HG02763 (cell line): ENCODE measurements at regions not wholly inside any gene's neighbourhood (a gene's known extent, or its start where the extent isn't known, plus 50 kb on each side); places are given as distances from the start of the nearest gene placed in this dataset.

Experiments used
- ATAC-seq: cut with Tn5 transposase; IDR thresholded peaks from one replicate; pipeline ENCODE4 v1.9.1; 2021; ENCODE audit warnings: mild to moderate bottlenecking, moderate library complexity; ENCODE audit not compliant: unreplicated experiment

DNA sequence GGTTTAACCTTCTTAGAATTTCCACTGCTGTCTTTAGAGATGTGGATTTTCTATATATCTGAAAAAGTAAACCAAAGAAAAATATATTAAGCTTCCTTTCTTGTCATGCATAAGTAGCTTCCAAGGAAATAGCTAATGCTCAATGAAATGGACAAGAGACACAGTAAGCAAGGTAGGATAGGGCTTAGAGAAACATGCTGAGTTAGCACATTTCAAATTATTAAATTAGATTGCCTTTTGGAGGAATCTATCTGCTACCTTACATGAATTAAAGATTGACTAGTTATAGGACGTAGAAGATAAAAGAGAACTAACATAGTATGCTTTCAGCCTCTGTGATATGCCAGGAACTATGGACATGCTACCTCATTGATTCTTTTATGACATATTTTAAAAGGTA is 824.6 kb downstream of the TUSC7 start:
- ATAC-seq, result no peak

GRCh38 chr3:117536006-117536405 is 826.4 kb downstream of the TUSC7 start:
- ATAC-seq, result no peak

DNA sequence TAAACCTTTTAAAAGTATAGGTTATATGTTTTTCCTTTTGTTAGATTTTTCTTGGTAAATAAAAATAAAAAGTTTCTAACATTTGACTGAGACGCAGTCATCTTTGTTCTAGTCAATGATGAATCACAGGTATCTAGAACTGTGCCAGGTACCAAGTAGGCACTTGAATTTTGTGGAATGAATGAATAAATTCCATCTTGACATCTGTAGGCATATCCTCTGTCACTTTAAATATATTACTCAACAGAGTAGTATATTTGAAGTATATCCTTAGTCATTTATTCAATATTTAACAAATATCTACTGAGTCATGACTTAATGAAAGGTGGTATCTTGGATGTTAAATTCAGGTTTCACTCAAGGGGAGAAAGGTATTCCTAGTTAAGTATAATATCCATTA is 828.4 kb downstream of the TUSC7 start:
- no peak for ATAC-seq

GRCh38 chr3:117539729-117540128 is 830.1 kb downstream of the TUSC7 start:
- no peak for ATAC-seq

DNA sequence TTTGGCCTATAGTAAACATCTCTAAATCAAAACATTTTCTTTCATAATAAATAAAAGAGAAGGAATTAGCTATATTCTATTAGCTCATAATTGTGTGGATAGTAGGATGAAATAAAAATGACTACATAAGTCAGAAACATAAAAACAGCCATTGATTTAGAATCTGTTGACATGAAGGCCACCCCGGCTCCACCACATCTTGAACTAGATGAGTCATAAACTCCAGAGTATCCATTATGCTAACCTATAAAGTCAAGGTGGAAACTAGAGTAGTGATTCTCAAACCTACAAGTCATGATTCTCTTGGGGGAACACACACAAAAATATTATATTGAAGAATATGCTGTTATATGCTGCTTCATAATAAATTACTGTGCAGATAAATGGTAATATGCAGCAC is 831.0 kb downstream of the TUSC7 start:
- ATAC-seq, result no peak

DNA sequence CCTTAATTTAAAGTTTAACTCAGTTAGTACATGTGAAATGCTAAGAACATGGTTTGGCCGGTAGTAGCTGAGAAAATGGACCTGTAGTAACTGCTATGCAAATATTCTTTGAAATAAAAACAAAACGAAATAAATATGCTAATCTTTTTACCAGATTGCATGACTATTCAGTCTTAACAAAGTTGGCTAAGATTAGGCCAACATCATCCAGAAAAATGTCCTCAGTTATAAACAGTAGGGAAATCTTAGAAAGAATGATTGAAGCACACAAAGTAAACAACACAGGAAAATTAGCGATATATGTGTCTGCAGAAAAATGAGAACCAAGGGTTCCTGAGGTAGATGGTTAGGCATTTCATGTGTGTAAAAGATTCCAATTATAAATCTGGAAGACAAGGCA is 832.1 kb downstream of the TUSC7 start:
- no peak for ATAC-seq

- ATAC-seq, result no peak
Observed at GRCh38 chr3:117543521-117543920, 833.9 kb downstream of the TUSC7 start.

DNA sequence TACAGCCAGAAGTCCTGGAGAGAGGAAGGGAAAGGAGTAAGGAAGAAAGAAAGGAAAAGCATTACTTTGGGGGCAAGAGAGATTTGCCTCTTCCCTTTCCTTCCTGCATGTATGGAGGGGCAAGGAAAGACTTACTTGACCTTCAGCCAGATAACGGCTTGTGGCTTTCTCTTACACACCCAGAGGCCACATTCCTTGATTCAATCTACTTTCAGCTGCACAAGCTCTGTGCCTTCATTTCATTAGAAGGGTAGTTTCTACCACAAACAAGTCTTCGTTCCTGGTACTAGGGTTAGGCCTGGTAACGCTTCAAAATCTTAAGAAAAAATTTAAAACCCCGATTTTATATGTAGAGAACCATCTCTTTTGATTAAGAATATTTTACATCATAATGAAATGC is 835.9 kb downstream of the TUSC7 start:
- ATAC-seq, result no peak

GRCh38 chr3:117547956-117548550 is 838.5 kb downstream of the TUSC7 start:
- no peak for ATAC-seq

- no peak for ATAC-seq
Observed at GRCh38 chr3:117548600-117548999, 839.0 kb downstream of the TUSC7 start.

GRCh38 chr3:117549716-117550115 is 840.1 kb downstream of the TUSC7 start:
- no peak for ATAC-seq

DNA sequence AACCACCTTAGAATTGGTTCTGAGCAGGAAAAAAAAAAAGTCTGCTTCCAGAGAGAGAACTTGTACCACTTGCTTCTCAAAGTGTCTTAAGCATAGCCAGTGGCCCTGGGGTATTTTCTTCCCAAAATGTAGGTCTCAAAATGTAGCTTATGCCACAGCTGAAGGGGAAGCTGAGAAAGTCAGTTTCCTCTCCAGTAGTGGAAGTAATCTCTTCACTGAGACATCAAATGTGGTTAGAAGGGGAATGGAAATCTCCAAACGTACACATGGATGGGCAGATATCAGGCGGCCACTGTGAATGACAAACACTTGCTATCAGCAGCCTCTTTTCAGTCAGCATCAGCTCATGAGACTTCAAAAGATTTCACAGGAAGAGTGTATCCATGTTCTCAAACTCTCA is 841.2 kb downstream of the TUSC7 start:
- no peak for ATAC-seq

DNA sequence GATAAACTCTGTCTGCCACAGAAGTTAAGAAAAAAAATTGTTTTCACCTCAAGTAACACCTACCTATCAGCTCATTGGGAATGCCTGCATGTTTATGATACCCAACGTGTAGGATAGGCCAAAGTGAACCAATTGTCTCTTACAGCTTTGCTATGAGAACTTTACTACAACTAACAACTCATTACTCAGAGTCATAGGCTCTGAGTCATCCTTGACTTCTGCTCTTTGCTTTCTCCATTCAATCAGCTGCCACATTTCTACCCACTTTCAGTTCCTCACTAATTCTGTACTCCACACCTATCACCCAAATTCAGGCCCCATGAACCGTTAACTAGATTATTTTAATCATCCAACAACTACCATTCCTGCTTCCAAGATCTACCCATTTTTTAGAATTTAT is 843.9 kb downstream of the TUSC7 start:
- ATAC-seq, result peak; percentile 93

DNA sequence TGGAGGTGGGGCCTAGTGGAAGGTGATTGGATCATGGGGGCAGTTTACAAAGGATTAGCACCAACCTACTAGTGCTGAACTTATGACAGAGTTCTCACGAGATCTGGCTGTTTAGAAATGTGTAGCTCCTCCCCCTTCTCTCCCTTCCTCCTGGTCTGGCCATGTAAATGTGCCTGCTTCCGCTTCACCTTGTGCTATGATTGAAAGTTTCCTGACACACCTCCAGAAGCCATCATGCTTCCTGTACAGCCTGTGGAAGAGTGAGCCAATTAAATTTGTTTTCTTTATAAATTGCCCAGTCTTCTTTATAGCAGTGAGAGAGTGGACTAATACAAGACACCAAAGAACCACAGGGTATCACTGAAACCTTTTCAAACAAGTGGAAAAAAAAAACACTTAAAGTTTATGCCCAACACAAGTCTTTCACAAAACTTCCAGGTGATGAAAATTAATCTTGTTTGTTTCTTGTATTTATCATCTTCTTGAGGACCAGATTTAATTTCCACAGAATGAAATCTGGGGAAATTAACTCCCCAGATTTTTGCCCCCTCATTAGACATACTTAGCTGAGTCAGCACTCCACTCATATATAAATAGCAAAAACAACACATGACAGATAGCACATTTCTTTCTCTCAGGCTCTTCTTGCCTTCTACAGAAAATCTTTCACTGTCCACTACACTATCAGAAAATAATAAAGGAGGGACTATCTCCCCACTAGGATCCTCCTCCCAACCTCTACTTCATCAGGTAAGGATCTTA is 847.2 kb downstream of the TUSC7 start:
- ATAC-seq, result no peak

- ATAC-seq, result no peak
Observed at GRCh38 chr3:117557464-117558090, 848.0 kb downstream of the TUSC7 start.

DNA sequence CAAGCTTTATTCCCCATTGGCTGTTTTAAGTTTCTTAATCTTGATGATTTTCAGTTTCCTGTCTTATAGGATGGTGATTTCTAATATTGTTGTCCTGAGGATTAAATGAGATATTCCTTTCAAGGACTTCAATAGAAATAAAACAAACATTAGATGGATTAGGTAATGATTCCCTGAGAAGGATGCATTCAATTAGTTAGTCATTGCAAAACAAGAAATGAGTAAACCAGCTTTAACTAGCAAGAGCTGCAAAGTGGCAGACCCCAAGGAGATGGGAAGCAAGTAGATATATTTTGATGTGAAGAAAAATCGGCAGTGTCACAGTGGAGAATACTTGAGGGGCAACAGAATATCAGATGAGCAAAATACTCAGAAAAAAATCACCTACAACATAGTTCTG is 849.1 kb downstream of the TUSC7 start:
- ATAC-seq, result no peak

DNA sequence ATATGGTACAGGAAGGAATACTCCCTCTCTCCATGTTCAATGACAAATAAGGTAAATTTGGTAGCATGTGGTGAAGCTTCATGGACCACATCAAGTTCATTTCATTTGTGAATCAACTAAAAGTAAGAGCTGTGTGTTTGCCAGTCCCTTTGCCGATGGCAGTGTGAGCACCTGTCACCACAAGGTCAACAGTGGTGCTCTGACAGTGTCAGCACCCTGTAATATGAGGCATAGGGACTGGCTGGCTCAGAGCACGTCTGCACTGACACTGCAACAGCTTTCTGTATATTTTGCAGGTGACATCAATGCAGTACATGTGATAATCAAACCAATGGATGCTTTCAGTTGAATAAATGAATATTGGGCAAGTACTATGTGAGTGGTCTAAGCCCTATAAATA is 852.4 kb downstream of the TUSC7 start:
- no peak for ATAC-seq

GRCh38 chr3:117563063-117563462 is 853.5 kb downstream of the TUSC7 start:
- no peak for ATAC-seq

- no peak for ATAC-seq
Observed at GRCh38 chr3:117565777-117566176, 856.2 kb downstream of the TUSC7 start.

DNA sequence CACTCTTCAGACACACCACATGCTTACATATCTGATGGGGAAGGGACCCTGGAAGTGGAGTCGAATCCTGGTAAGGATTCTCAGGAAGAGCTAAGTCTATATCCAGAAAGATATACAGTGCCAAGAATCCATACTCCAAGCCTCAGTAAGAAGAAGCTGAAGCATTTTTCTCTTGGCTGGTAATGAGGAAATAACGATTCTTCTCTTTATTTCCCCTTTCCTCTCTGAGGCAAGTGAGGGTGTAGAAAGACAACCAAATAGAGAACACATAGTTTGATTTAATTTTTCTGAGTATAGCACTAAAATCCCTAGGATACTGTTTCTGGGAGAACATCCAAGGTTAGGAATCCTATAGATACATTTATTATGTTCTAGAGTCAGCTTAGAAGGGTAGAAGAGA is 857.3 kb downstream of the TUSC7 start:
- no peak for ATAC-seq

- ATAC-seq, result no peak
Observed at GRCh38 chr3:117567382-117567781, 857.8 kb downstream of the TUSC7 start.

DNA sequence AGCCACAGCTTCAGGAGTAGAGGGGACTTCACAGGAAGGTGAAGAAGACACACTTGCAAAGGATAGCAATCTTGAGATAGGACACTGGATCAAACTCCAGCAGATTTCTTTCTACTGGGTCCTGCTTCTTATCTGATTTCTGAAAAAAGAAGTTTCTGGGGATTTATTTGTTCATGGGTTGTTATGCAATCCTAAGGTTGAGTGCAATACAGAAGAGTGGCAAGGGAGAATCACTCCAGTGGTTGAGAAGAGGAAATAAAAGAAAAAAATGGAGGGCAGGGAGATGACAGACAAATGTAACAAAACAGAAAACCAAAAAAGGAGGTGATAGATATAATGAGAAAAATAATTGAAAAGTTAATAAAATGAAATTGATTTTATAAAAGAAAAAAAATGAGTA is 858.3 kb downstream of the TUSC7 start:
- ATAC-seq, result no peak
